Amniotic epithelial cell (primary cell): ENCODE measurements at regions not wholly inside any gene's neighbourhood (a gene's known extent, or its start where the extent isn't known, plus 50 kb on each side); places are given as distances from the start of the nearest gene placed in this dataset.

ENCODE experiments used
- DNase-seq: peaks from one replicate; pipeline ENCODE4 v3.0.0-alpha.2; 2010; ENCODE audit warnings: low read depth

- peak; percentile 37 for DNase-seq
Measured at GRCh38 chr13:31962731-31963370, 68.7 kb upstream of the FRY start.

- DNase-seq, result no peak
Measured at GRCh38 chr13:31963631-31964030, 67.9 kb upstream of the FRY start.

- no peak for DNase-seq
Measured at GRCh38 chr13:31964168-31964567, 67.4 kb upstream of the FRY start.

GRCh38 chr13:31965361-31966066 lies 66.1 kb upstream of the FRY start:
- peak; percentile 38 for DNase-seq

- no peak for DNase-seq
Measured at GRCh38 chr13:31967155-31967554, 64.4 kb upstream of the FRY start.

GRCh38 chr13:31968473-31968872 lies 63.1 kb upstream of the FRY start:
- DNase-seq, result no peak

GRCh38 chr13:31970231-31970930 lies 61.2 kb upstream of the FRY start:
- DNase-seq, result peak; percentile 57

- no peak for DNase-seq
Measured at GRCh38 chr13:31972453-31972852, 59.1 kb upstream of the FRY start.

GRCh38 chr13:31978021-31978420 lies 53.6 kb upstream of the FRY start:
- peak; percentile 26 for DNase-seq

GRCh38 chr13:31980830-31981229 lies 50.7 kb upstream of the FRY start:
- DNase-seq, result no peak
